ENCODE measurements at regions not wholly inside any gene's neighbourhood (a gene's known extent, or its start where the extent isn't known, plus 50 kb on each side); places are given as distances from the start of the nearest gene placed in this dataset.

DNA sequence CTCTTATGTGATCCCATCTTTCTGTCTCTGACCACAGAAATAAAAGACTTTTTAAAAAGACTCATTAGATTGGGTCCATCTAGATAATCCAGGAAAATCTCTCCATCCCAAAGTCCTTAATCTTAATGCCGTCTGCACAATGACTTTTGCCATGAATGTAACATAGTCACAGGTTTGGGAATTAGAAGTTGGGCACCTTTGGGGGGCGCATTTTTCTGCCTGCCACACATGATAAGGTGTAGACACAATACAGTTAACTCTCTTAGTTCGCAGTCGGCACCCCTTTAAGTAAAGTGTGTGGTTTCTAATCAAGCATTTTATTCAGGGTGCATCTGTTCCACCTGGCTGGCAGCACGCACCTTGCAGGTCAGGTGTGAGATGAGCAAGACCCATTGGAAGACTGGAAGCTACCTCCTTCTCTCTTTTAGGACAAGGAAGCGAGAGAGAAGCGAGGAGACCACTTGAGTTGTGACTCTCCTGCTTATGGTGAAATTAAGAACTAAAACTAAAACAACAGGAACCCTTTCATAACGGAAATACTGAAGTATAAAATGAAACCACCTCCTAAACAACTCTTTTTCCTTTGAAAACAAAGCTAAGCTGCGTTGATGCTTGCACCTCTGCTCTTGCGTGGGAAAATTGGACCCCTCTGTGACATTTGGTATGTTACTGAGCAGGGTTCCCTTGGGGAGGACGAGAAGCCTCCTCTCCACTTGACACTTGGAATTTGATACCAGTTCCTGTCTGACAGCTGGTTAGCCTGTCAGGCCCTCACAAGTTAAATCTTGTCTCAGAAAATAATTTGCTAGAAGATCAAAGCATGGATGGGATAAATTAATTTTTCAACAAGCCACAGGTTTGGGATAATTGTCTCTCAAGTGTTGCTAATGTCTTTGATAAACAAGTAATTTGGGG lies 304.6 kb upstream of the DMRT1 start:
- no peak for ATAC-seq
- H3K4me2 ChIP-seq (ENCODE audit: low read depth, low read length), result no peak overlapping the region

More for the DNA sequence above, 304.6 kb upstream of the DMRT1 start:
- no peak overlapping the region for H3K27ac ChIP-seq (ENCODE audit: extremely low read length, insufficient read depth, low read length)
- DNase-seq (ENCODE audit: low spot score) (no peak), FAIRE-seq (no peak)
- H3K36me3 ChIP-seq (replicated peaks in 1 of 2; ENCODE audit: control insufficient read depth in 1 of 2, insufficient read depth in 2 of 2, low read length in 2 of 2), result no peaks in the 10 kb centered on the region
- in situ Hi-C loops (cut with HindIII; ENCODE audit: extremely low pct_ligation_motif_present, low pct_unique_long_range_greater_than_20kb) (no loop called here), intact Hi-C loops (cut with micrococcal nuclease; ENCODE audit: unreplicated experiment) (no loop called here)
- TF ChIP-seq NR2F6 (IDR thresholded peaks at IDR 0.05) (no peak), NR2F6 (CRISPR knock-in tag; IDR thresholded peaks at IDR 0.05) (no peak), ZNF724P (CRISPR knock-in tag; IDR thresholded peaks at IDR 0.05; ENCODE audit: borderline replicate concordance) (no peak), ZBTB1 (CRISPR knock-in tag; IDR thresholded peaks at IDR 0.05; ENCODE audit: borderline replicate concordance) (no peak), KLF6 (CRISPR knock-in tag; IDR thresholded peaks at IDR 0.05) (no peak), KLF15 (CRISPR knock-in tag; IDR thresholded peaks at IDR 0.05; ENCODE audit: borderline replicate concordance) (no peak), HNF4G (IDR thresholded peaks at IDR 0.05; ENCODE audit: borderline replicate concordance, low read depth, low read length) (no peak), HNF4G (CRISPR knock-in tag; IDR thresholded peaks at IDR 0.05; ENCODE audit: borderline replicate concordance, low read depth) (no peak), DMAP1 (CRISPR knock-in tag; IDR thresholded peaks at IDR 0.05) (no peak), ISL2 (CRISPR knock-in tag; IDR thresholded peaks at IDR 0.05) (no peak), YEATS4 (CRISPR knock-in tag; IDR thresholded peaks at IDR 0.05; ENCODE audit: borderline replicate concordance) (no peak), ZBTB8A (CRISPR knock-in tag; IDR thresholded peaks at IDR 0.05; ENCODE audit: borderline replicate concordance, low read depth) (no peak), FOXP1 (IDR thresholded peaks at IDR 0.05) (no peak), FOXP1 (CRISPR knock-in tag; IDR thresholded peaks at IDR 0.05) (no peak), NFRKB (IDR thresholded peaks at IDR 0.05) (no peak), SIX4 (CRISPR knock-in tag; IDR thresholded peaks at IDR 0.05) (no peak), ADNP (CRISPR knock-in tag; IDR thresholded peaks at IDR 0.05) (no peak)
- TF ChIP-seq, protein P1, sequence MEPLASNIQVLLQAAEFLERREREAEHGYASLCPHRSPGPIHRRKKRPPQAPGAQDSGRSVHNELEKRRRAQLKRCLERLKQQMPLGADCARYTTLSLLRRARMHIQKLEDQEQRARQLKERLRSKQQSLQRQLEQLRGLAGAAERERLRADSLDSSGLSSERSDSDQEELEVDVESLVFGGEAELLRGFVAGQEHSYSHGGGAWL (CRISPR knock-in tag; IDR thresholded peaks at IDR 0.05), result no peak
- TF ChIP-seq, protein P2, sequence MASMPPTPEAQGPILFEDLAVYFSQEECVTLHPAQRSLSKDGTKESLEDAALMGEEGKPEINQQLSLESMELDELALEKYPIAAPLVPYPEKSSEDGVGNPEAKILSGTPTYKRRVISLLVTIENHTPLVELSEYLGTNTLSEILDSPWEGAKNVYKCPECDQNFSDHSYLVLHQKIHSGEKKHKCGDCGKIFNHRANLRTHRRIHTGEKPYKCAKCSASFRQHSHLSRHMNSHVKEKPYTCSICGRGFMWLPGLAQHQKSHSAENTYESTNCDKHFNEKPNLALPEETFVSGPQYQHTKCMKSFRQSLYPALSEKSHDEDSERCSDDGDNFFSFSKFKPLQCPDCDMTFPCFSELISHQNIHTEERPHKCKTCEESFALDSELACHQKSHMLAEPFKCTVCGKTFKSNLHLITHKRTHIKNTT (CRISPR knock-in tag; IDR thresholded peaks at IDR 0.05), result no peak
- TF ChIP-seq, protein P3, sequence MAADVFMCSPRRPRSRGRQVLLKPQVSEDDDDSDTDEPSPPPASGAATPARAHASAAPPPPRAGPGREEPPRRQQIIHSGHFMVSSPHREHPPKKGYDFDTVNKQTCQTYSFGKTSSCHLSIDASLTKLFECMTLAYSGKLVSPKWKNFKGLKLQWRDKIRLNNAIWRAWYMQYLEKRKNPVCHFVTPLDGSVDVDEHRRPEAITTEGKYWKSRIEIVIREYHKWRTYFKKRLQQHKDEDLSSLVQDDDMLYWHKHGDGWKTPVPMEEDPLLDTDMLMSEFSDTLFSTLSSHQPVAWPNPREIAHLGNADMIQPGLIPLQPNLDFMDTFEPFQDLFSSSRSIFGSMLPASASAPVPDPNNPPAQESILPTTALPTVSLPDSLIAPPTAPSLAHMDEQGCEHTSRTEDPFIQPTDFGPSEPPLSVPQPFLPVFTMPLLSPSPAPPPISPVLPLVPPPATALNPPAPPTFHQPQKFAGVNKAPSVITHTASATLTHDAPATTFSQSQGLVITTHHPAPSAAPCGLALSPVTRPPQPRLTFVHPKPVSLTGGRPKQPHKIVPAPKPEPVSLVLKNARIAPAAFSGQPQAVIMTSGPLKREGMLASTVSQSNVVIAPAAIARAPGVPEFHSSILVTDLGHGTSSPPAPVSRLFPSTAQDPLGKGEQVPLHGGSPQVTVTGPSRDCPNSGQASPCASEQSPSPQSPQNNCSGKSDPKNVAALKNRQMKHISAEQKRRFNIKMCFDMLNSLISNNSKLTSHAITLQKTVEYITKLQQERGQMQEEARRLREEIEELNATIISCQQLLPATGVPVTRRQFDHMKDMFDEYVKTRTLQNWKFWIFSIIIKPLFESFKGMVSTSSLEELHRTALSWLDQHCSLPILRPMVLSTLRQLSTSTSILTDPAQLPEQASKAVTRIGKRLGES (CRISPR knock-in tag; IDR thresholded peaks at IDR 0.05; ENCODE audit: borderline replicate concordance), result no peak
- H3K27me3 ChIP-seq (ENCODE audit: control insufficient read depth in 1 of 2, insufficient read depth in 2 of 2, low read length in 2 of 2), result no peaks in the 10 kb centered on the region; a peak in 1 of 5 replicates
- BruUV-seq (replicated peaks), result no TSS peak
- H3K9me3 ChIP-seq (ENCODE audit: low read length), result no peaks in the 10 kb centered on the region
- H2AFZ ChIP-seq (ENCODE audit: low read length), result no peak overlapping the region
- H4K20me1 ChIP-seq (ENCODE audit: insufficient read depth, low read length), result no peaks in the 10 kb centered on the region
- no peak overlapping the region for H3K4me3 ChIP-seq (replicated peaks in 1 of 3; ENCODE audit: insufficient read depth in 1 of 3, low read depth in 2 of 3, low read length in 3 of 3)
- H3K4me1 ChIP-seq (ENCODE audit: insufficient read depth, low read length), result no peaks in the 10 kb centered on the region
- CTCF ChIA-PET (ENCODE audit: low intra/inter-chr PET ratio, low total read pairs), result no interaction called here
- H3K9ac ChIP-seq (ENCODE audit: insufficient read depth, low read depth, low read length), result no peak overlapping the region
- POLR2A ChIA-PET, result no interaction called here
- WGBS (ENCODE audit: low lambda C conversion rate), result 36% methylated on average over 11 of the region's 11 CpGs
- no peaks in the 10 kb centered on the region for H3K79me2 ChIP-seq (ENCODE audit: insufficient read depth, low read length)

Measured in HepG2 (cell line).